A549 (cell line): ENCODE measurements at regions not wholly inside any gene's neighbourhood (a gene's known extent, or its start where the extent isn't known, plus 50 kb on each side); places are given as distances from the start of the nearest gene placed in this dataset.

Source experiments
- ATAC-seq, 2 experiments: fragments of 200-7000 bp in 1 of 2; fragments of >200 bp in 1 of 2; cut with Nextera tagmentation in 1 of 2; cut with Tn5 transposase in 1 of 2; 3 replicates each; pipeline versions ENCODE4 v1.8.0 to v1.9.1; 2018 to 2020; ENCODE audit warnings: mild to moderate bottlenecking in 1 of 2, moderate library complexity in 1 of 2
- CTCF ChIA-PET: fragments of 300-600 bp; sonication (Branson Sonifier 250); formaldehyde crosslinking; extraction: SDS; loops from one replicate; lab custom pipeline; 2021; ENCODE audit warnings: antibody characterized with exemption, inconsistent platforms; lab: Yijun Ruan, JAX
- POLR2A ChIA-PET: fragments of 350-600 bp; formaldehyde crosslinking; extraction: SDS; loops from one replicate; lab custom pipeline; 2021; ENCODE audit warnings: antibody characterized with exemption, inconsistent platforms; lab: Yijun Ruan, JAX
- DNase-seq, 2 experiments: peaks; one replicate each; pipeline versions ENCODE4 v3.0.0 to v3.0.0-alpha.2; 2011 to 2016; ENCODE audit warnings: low read depth in 1 of 2, low spot score in 1 of 2
- FAIRE-seq: peaks from 2 replicates; lab custom pipeline; 2011; peaks lifted over from hg19 to GRCh38; lab: Jason Lieb, UNC
- H3K27ac ChIP-seq, 2 experiments: fragments of >200 bp; sonication (Bioruptor Twin); formaldehyde crosslinking; 3 replicates each; pipeline ENCODE4 v1.5.1; 2016 to 2017
- H3K4me1 ChIP-seq: fragments of >200 bp; sonication (Bioruptor Twin); formaldehyde crosslinking; 3 replicates; pipeline ENCODE4 v1.6.1; 2016
- H3K4me2 ChIP-seq: fragments of >200 bp; sonication (Bioruptor Twin); formaldehyde crosslinking; 3 replicates; pipeline ENCODE4 v1.6.1; 2016
- H3K4me3 ChIP-seq: fragments of >200 bp; sonication (Bioruptor Twin); formaldehyde crosslinking; 3 replicates; pipeline ENCODE4 v1.5.1; 2016
- H3K9me3 ChIP-seq: fragments of >200 bp; sonication (Bioruptor Twin); formaldehyde crosslinking; 3 replicates; pipeline ENCODE4 v1.6.1; 2016
- BCL3 ChIP-seq: fragments of >200 bp; sonication (Bioruptor Twin); formaldehyde crosslinking; IDR thresholded peaks from 3 replicates; pipeline ENCODE4 v1.6.1; 2016
- BHLHE40 ChIP-seq: IDR thresholded peaks from 2 replicates; pipeline ENCODE4 v1.6.1; 2012; ENCODE audit warnings: low read depth, low read length, inconsistent platforms
- CBX8 ChIP-seq: fragments of 200-600 bp; sonication (generic); IDR thresholded peaks from 2 replicates; pipeline ENCODE4 v1.6.1; 2016
- CEBPB ChIP-seq, 2 experiments: fragments of >200 bp in 1 of 2; sonication (Bioruptor Twin) in 1 of 2; formaldehyde crosslinking in 1 of 2; IDR thresholded peaks; 2 replicates each; pipeline ENCODE4 v1.6.1; 2012 to 2016
- CHD2 ChIP-seq: fragments of 150-350 bp; IDR thresholded peaks from 2 replicates; pipeline ENCODE4 v1.6.1; 2014; ENCODE audit warnings: low read length; ENCODE audit not compliant: partially characterized antibody
- E2F6 ChIP-seq: IDR thresholded peaks from 2 replicates; pipeline ENCODE4 v1.6.1; 2012; ENCODE audit warnings: low read depth, borderline replicate concordance
- ESRRA ChIP-seq: fragments of 150-350 bp; IDR thresholded peaks from 2 replicates; pipeline ENCODE4 v1.6.1; 2014; ENCODE audit warnings: mild to moderate bottlenecking, low read length, borderline replicate concordance
- FOXS1 ChIP-seq: fragments of 250-450 bp; sonication (Bioruptor Pico); IDR thresholded peaks from 2 replicates; pipeline ENCODE4 v1.5.0; 2020; ENCODE audit warnings: mild to moderate bottlenecking, moderate library complexity
- GATA3 ChIP-seq: IDR thresholded peaks from 2 replicates; pipeline ENCODE4 v1.6.1; 2012; ENCODE audit warnings: borderline replicate concordance
- HDAC2 ChIP-seq: fragments of 200-600 bp; sonication (generic); IDR thresholded peaks from 2 replicates; pipeline ENCODE4 v1.6.1; 2016
- HES2 ChIP-seq: fragments of >200 bp; sonication (Bioruptor Twin); formaldehyde crosslinking; IDR thresholded peaks from 2 replicates; pipeline ENCODE4 v1.6.1; 2016
- HMGXB4 ChIP-seq: fragments of 250-450 bp; sonication (Bioruptor Pico); IDR thresholded peaks from 2 replicates; pipeline ENCODE4 v1.5.0; 2021; ENCODE audit warnings: mild to moderate bottlenecking, moderate library complexity, borderline replicate concordance
- HOXA7 ChIP-seq: fragments of 250-450 bp; sonication (Bioruptor Pico); IDR thresholded peaks from 2 replicates; pipeline ENCODE4 v1.5.0; 2020; ENCODE audit warnings: mild to moderate bottlenecking, moderate library complexity
- JUNB ChIP-seq: fragments of >200 bp; sonication (Bioruptor Twin); formaldehyde crosslinking; IDR thresholded peaks from 2 replicates; pipeline ENCODE4 v1.6.1; 2016
- MAFK ChIP-seq: fragments of 450-650 bp; IDR thresholded peaks from 2 replicates; pipeline ENCODE4 v1.6.1; 2014; ENCODE audit not compliant: partially characterized antibody
- MYC ChIP-seq: IDR thresholded peaks from 2 replicates; pipeline ENCODE4 v1.6.1; 2012; ENCODE audit warnings: mild to moderate bottlenecking, inconsistent platforms, low read length, improper control_type of control experiment, borderline replicate concordance
- NPAS2 ChIP-seq: fragments of 250-450 bp; sonication (Bioruptor Pico); IDR thresholded peaks from 2 replicates; pipeline ENCODE4 v1.8.0; 2022; ENCODE audit warnings: mild to moderate bottlenecking, moderate library complexity, borderline replicate concordance
- PHF8 ChIP-seq: fragments of 200-600 bp; sonication (generic); IDR thresholded peaks from 2 replicates; pipeline ENCODE4 v1.6.1; 2016; ENCODE audit warnings: low read depth, mild to moderate bottlenecking, antibody characterized with exemption, moderate library complexity, borderline replicate concordance
- POLR2A ChIP-seq: IDR thresholded peaks from 2 replicates; pipeline ENCODE4 v1.6.1; 2012; ENCODE audit warnings: mild to moderate bottlenecking, low read length
- POLR2AphosphoS2 ChIP-seq: conservative IDR thresholded peaks from 2 replicates; pipeline ENCODE4 v1.6.1; 2012; ENCODE audit warnings: low read length, improper control_type of control experiment, inconsistent platforms
- RAD21 ChIP-seq, 2 experiments: fragments of >200 bp in 1 of 2; sonication (Bioruptor Twin) in 1 of 2; formaldehyde crosslinking in 1 of 2; IDR thresholded peaks in 1 of 2; conservative IDR thresholded peaks in 1 of 2; 2 replicates in 1 of 2; 3 replicates in 1 of 2; pipeline ENCODE4 v1.6.1; 2012 to 2018; ENCODE audit warnings: inconsistent platforms in 1 of 2
- RARB ChIP-seq: fragments of 250-450 bp; sonication (Bioruptor Pico); IDR thresholded peaks from 2 replicates; pipeline ENCODE4 v1.8.0; 2021; ENCODE audit warnings: mild to moderate bottlenecking, moderate library complexity
- RCOR1 ChIP-seq: fragments of 150-350 bp; IDR thresholded peaks from 2 replicates; pipeline ENCODE4 v1.6.1; 2014; ENCODE audit warnings: antibody characterized with exemption, low read length, low read depth
- RFX5 ChIP-seq: fragments of 450-650 bp; IDR thresholded peaks from 2 replicates; pipeline ENCODE4 v1.7.1; 2014; ENCODE audit warnings: antibody characterized with exemption, mild to moderate bottlenecking, moderate library complexity
- TFCP2L1 ChIP-seq: fragments of 250-450 bp; sonication (Bioruptor Pico); IDR thresholded peaks from 2 replicates; pipeline ENCODE4 v1.5.0; 2021; ENCODE audit warnings: mild to moderate bottlenecking
- ZFP36 ChIP-seq: fragments of 450-650 bp; IDR thresholded peaks from 2 replicates; pipeline ENCODE4 v1.6.1; 2014; ENCODE audit warnings: borderline replicate concordance; ENCODE audit not compliant: partially characterized antibody
- ZNF302 ChIP-seq: fragments of 250-450 bp; sonication (Bioruptor Pico); IDR thresholded peaks from 2 replicates; pipeline ENCODE4 v1.9.0; 2021; ENCODE audit warnings: inconsistent platforms, mild to moderate bottlenecking, moderate library complexity
- WGBS: methylation state at CpG from one replicate; pipeline ENCODE4 v1.1.6; 2017; ENCODE audit errors: missing lambda C conversion rate; 5-methylcytosine and 5-hydroxymethylcytosine counted together

GRCh38 chr6:144804246-144804790 lies 519.2 kb downstream of the UTRN start:
- Histone ChIP-seq H3K4me3 (no peak overlapping the region), H3K9me3 (no peaks in the 10 kb centered on the region), H3K27ac (no peak overlapping the region), H3K4me2 (no peak overlapping the region), H3K4me1 (0 out of 3 replicates have a peak, but pooled peaks cover 9% of the 10 kb centered on the region)
- FAIRE-seq (no peak), DNase-seq (no peak), ATAC-seq (no peak)
- CTCF ChIA-PET = no interaction called here
- TF ChIP-seq RCOR1 (no peak), RARB (no peak), GATA3 (no peak), CHD2 (no peak), MAFK (no peak), MYC (no peak), PHF8 (no peak)
- POLR2A ChIA-PET = no interaction called here

- CTCF ChIA-PET = no interaction called here
- 80% methylated on average over 1 of the region's 1 CpG for WGBS
These were observed 519.9 kb downstream of the UTRN start for GRCh38 chr6:144805049-144805448.

GRCh38 chr6:144806222-144806621 lies 521.1 kb downstream of the UTRN start:
- H3K9me3 ChIP-seq = no peaks in the 10 kb centered on the region
- FAIRE-seq (peak; percentile 61), DNase-seq (no peak), ATAC-seq (no peak)
- POLR2A ChIA-PET = no interaction called here
- CTCF ChIA-PET = no interaction called here
- no peak overlapping the region for H3K27ac ChIP-seq
- H3K4me2 ChIP-seq = no peak overlapping the region
- H3K4me3 ChIP-seq = no peak overlapping the region
- 0 out of 3 replicates have a peak, but pooled peaks cover 9% of the 10 kb centered on the region for H3K4me1 ChIP-seq
- TF ChIP-seq POLR2AphosphoS2 (no peak), POLR2A (no peak), CEBPB (IDR thresholded peaks at IDR 0.05) (no peak), CBX8 (no peak), HES2 (no peak), MAFK (no peak), ESRRA (no peak), ZNF302 (CRISPR knock-in tag) (no peak), HMGXB4 (no peak), E2F6 (no peak), RFX5 (no peak)
- TF ChIP-seq, all 56 proteins: peak for 0

More at GRCh38 chr6:144805049-144805448, 519.9 kb downstream of the UTRN start:
- Histone ChIP-seq H3K4me3 (no peak overlapping the region), H3K9me3 (no peaks in the 10 kb centered on the region), H3K27ac (no peak overlapping the region), H3K4me2 (no peak overlapping the region), H3K4me1 (0 out of 3 replicates have a peak, but pooled peaks cover 9% of the 10 kb centered on the region)
- ATAC-seq = no peak
- no peak for DNase-seq
- POLR2A ChIA-PET = no interaction called here
- FAIRE-seq = no peak
- TF ChIP-seq HDAC2 = no peak
- TF ChIP-seq POLR2A = no peak
- TF ChIP-seq JUNB = no peak
- TF ChIP-seq BHLHE40 = no peak
- no peak for TF ChIP-seq TFCP2L1 (CRISPR knock-in tag)
- no peak for TF ChIP-seq ESRRA
- no peak for TF ChIP-seq FOXS1 (CRISPR knock-in tag)
- no peak for TF ChIP-seq RAD21 (conservative IDR thresholded peaks at IDR 0.05 in 1 of 2, IDR thresholded peaks at IDR 0.05 in 1 of 2)
- no peak for TF ChIP-seq NPAS2 (CRISPR knock-in tag)
- TF ChIP-seq ZFP36 = no peak
- TF ChIP-seq ZNF302 (CRISPR knock-in tag) = no peak
- no peak for TF ChIP-seq BCL3
- TF ChIP-seq HOXA7 (CRISPR knock-in tag) = no peak
